ENCODE measurements at regions not wholly inside any gene's neighbourhood (a gene's known extent, or its start where the extent isn't known, plus 50 kb on each side); places are given as distances from the start of the nearest gene placed in this dataset.

- TF ChIP-seq CTCF (IDR thresholded peaks at IDR 0.05) (no peak), POLR2A (IDR thresholded peaks at IDR 0.05) (no peak), EP300 (IDR thresholded peaks at IDR 0.05) (no peak)
These were observed 68.3 kb downstream of the IGLL1 start for GRCh38 chr22:23511627-23512347.
